ENCODE measurements at regions not wholly inside any gene's neighbourhood (a gene's known extent, or its start where the extent isn't known, plus 50 kb on each side); places are given as distances from the start of the nearest gene placed in this dataset.
"Not testable (repeated sequence)": the region's sequence is repeated elsewhere in the genome, so short reads cannot be mapped to it uniquely, and the experiment has no call there.

- no peak for DNase-seq
Measured at GRCh38 chr17:63082273-63082861, 116.3 kb downstream of the TANC2 start.

- DNase-seq, result no peak
Measured at GRCh38 chr17:63082952-63083351, 116.9 kb downstream of the TANC2 start.

GRCh38 chr17:63086483-63087185 is 120.6 kb downstream of the TANC2 start:
- DNase-seq, result no peak

- not testable (repeated sequence) for DNase-seq
Measured at GRCh38 chr17:63090358-63091114, 124.5 kb downstream of the TANC2 start.

- DNase-seq, result not testable (repeated sequence)
Measured at GRCh38 chr17:63091909-63092308, 125.9 kb downstream of the TANC2 start.

- no peak for DNase-seq
Measured at GRCh38 chr17:63094631-63095030, 128.6 kb downstream of the TANC2 start.

- DNase-seq, result no peak
Measured at GRCh38 chr17:63095459-63095858, 129.4 kb downstream of the TANC2 start.

- no peak for DNase-seq
Measured at GRCh38 chr17:63095879-63096278, 129.8 kb downstream of the TANC2 start.

- DNase-seq, result no peak
Measured at GRCh38 chr17:63096426-63096825, 130.4 kb downstream of the TANC2 start.

- no peak for DNase-seq
Measured at GRCh38 chr17:63099425-63099824, 133.4 kb downstream of the TANC2 start.

GRCh38 chr17:63102034-63102433 is 136.0 kb downstream of the TANC2 start:
- no peak for DNase-seq

GRCh38 chr17:63106050-63106449 is 140.0 kb downstream of the TANC2 start:
- DNase-seq, result no peak

- no peak for DNase-seq
Measured at GRCh38 chr17:63109661-63110060, 143.6 kb downstream of the TANC2 start.

- no peak for DNase-seq
Measured at GRCh38 chr17:63113167-63113566, 147.1 kb downstream of the TANC2 start.

- no peak for DNase-seq
Measured at GRCh38 chr17:63116228-63116627, 150.2 kb downstream of the TANC2 start.

- DNase-seq, result no peak
Measured at GRCh38 chr17:63116967-63117830, 151.2 kb downstream of the TANC2 start.

GRCh38 chr17:63120406-63120805 is 154.4 kb downstream of the TANC2 start:
- no peak for DNase-seq

- no peak for DNase-seq
Measured at GRCh38 chr17:63124536-63124935, 158.5 kb downstream of the TANC2 start.

GRCh38 chr17:63124958-63125357 is 158.9 kb downstream of the TANC2 start:
- DNase-seq, result no peak

GRCh38 chr17:63125987-63126386 is 160.0 kb downstream of the TANC2 start:
- DNase-seq, result no peak

- no peak for DNase-seq
Measured at GRCh38 chr17:63126607-63127006, 160.6 kb downstream of the TANC2 start.

- no peak for DNase-seq
Measured at GRCh38 chr17:63132459-63132911, 166.4 kb downstream of the TANC2 start.

- DNase-seq, result no peak
Measured at GRCh38 chr17:63133491-63133890, 167.5 kb downstream of the TANC2 start.
